Right hindlimb (tissue), 1 donor: ENCODE measurements at regions not wholly inside any gene's neighbourhood (a gene's known extent, or its start where the extent isn't known, plus 50 kb on each side); places are given as distances from the start of the nearest gene placed in this dataset.

Source experiments
- DNase-seq: peaks from one replicate; pipeline ENCODE4 v3.0.0-alpha.2; 2018

DNA sequence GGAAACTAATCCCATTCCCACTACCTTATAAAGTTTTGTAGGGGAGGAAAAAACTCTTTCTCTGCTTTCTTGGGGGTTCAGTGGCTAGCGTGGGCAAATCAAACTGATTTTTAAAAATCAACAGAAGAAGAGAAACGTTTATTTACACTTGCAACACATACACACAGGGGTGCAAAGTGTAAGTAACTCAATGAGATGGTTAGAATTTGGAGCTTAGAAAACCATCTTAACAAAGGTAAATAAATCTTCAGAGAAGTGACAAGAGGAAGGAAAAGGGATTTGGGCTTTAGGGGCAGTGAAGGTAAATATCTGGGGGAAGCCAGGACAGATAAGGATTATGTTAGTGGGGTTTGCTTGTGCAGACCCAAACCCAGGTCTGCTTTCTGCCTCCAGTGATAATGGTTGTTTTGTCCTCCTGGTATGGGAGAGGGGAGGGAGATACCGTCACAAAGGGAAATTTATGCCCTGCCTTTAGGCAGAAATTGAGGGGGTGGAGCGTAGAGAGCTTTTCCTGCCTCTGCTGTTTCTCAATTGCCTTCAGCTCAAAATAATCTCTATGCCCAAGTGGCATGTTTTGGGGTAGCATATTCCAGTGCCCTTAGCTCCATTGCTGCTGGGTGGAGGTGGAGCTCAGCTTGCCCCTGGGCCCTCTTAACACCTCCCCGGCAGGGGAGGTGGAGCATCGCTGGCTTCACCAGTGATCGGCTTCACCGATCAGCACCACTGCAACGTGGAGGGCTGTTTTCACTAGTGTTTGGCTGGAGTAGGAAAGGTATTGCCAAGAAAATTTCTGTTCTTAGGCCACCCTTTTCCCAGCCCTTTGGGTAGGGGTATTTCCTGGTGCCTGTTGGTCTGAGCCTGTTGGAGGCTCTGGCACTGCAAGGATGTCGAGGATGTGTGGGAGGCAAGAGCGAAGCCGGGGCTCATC lies 92.2 kb downstream of the TEX51 start:
- no peak for DNase-seq

- no peak for DNase-seq
These were observed 95.7 kb downstream of the TEX51 start for GRCh38 chr2:126994340-126994777.

DNA sequence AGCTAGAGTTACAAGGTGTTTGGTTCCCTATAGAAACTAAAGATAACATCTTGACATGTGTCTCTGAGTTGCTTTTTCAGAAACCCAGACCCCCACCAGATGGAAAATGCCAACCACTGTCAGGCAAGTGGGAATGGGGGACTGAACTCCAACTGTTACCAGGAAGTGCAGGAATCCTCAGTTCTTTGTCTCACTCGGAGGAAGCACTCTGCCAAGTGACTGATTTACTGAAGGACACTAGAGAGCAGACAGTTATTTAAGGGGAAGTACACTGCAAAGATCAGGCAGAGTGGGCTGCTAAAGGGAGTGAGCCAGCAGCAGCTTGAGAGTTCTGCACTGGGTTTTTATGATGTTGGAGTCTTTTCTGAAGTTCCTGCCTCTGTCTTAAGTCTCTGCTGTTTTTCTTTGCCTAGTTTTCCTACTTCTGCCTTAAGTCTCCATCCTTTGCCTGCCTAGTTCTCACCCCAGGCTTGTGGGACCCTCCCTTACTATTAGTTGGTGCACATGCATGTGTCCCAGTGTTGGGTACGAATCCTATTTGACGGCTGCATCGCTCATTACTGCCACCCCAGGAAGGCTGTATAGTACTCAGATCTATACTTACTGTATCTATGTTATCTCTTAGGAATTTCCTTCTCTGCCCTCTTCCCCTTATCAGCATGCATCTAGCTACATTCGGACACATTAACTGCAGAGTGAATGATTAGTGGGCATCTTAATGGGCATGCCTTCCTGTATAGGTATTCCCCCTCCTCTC lies 97.1 kb downstream of the TEX51 start:
- DNase-seq: no peak

DNA sequence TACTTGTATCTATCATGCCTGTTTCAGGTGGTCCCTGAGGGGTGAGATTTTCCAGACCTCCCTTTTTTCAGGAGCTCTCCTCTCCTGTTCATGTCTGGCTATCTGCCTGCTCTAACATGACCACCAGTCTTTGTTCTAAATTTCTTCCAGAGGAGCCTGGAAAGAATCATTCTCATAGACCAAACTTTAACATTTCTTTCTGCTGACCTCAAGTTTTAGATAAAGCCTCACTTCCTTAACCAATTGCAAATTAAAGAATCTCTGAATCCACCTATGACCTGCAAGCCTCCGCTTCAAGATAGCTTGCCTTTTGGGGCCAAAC lies 97.6 kb downstream of the TEX51 start:
- DNase-seq: no peak
